Body of pancreas (tissue), 4 donors: ENCODE measurements at regions not wholly inside any gene's neighbourhood (a gene's known extent, or its start where the extent isn't known, plus 50 kb on each side); places are given as distances from the start of the nearest gene placed in this dataset.

Experiments used
- CTCF ChIP-seq, 7 experiments: fragments of 450-650 bp in 4 of 7; fragments of 200-600 bp in 3 of 7; sonication (generic) in 3 of 7; IDR thresholded peaks; one replicate each; pipeline ENCODE4 v1.5.1; 2016 to 2019; ENCODE audit warnings: antibody characterized with exemption in 7 of 7
- POLR2A ChIP-seq, 3 donors: fragments of 450-650 bp; IDR thresholded peaks; one replicate each; pipeline ENCODE4 v1.6.1; 2016; ENCODE audit warnings: antibody characterized with exemption in 3 of 3, mild to moderate bottlenecking in 2 of 3

- no peak for TF ChIP-seq CTCF (IDR thresholded peaks at IDR 0.05)
- TF ChIP-seq POLR2A (IDR thresholded peaks at IDR 0.05): no peak
These were observed 115.7 kb upstream of the GDF10 start for GRCh38 chr10:47184273-47184672.
